GM12878 (cell line): ENCODE measurements at regions not wholly inside any gene's neighbourhood (a gene's known extent, or its start where the extent isn't known, plus 50 kb on each side); places are given as distances from the start of the nearest gene placed in this dataset.

Experiments
- ATAC-seq: fragments of 200-7000 bp; cut with Tn5 transposase; 3 replicates; pipeline ENCODE4 v1.9.1; 2020; ENCODE audit warnings: mild to moderate bottlenecking, moderate library complexity
- BruUV-seq: library from RNA; stranded (reverse); fragments of 400-500 nt; replicated peaks from 2 replicates; lab custom pipeline; 2021; lab: Mats Ljungman, UMichigan
- CTCF ChIA-PET: fragments of 300-600 bp; sonication (Branson Sonifier 250); formaldehyde crosslinking; extraction: SDS; loops from one replicate; lab custom pipeline; 2021; ENCODE audit warnings: inconsistent platforms; lab: Yijun Ruan, JAX
- POLR2A ChIA-PET: fragments of 350-600 bp; formaldehyde crosslinking; extraction: SDS; loops from one replicate; lab custom pipeline; 2021; ENCODE audit warnings: inconsistent platforms; lab: Charles Lee
- RAD21 ChIA-PET: fragments of 300-600 bp; sonication (Branson Sonifier 250); formaldehyde crosslinking; loops from one replicate; lab custom pipeline; 2023; ENCODE audit warnings: antibody characterized with exemption; ENCODE audit not compliant: unreplicated experiment; lab: Charles Lee
- SMC1A ChIA-PET: fragments of 300-600 bp; sonication (Branson Sonifier 250); formaldehyde crosslinking; loops from one replicate; lab custom pipeline; 2023; ENCODE audit not compliant: unreplicated experiment, uncharacterized antibody; lab: Charles Lee
- DNase-seq: peaks from one replicate; pipeline ENCODE4 v3.0.0-alpha.2; 2011; ENCODE audit warnings: low read depth, low spot score
- FAIRE-seq: peaks from 3 replicates; lab custom pipeline; 2011; peaks lifted over from hg19 to GRCh38; lab: Jason Lieb, UNC
- H2AFZ ChIP-seq: 2 replicates; pipeline ENCODE4 v1.6.0; 2011; ENCODE audit warnings: low read depth, low read length, control low read depth; ENCODE audit not compliant: control insufficient read depth
- H3K27ac ChIP-seq: 2 replicates; pipeline ENCODE4 v1.5.1; 2011; ENCODE audit warnings: control low read depth; ENCODE audit not compliant: control insufficient read depth, insufficient read depth
- H3K27me3 ChIP-seq, 2 experiments: replicated peaks in 1 of 2; 2 replicates each; pipeline versions ENCODE4 v1.6.0 to v1.6.1; 2011; ENCODE audit warnings: low read length in 1 of 2; ENCODE audit not compliant: control insufficient read depth in 2 of 2, insufficient read depth in 2 of 2
- H3K36me3 ChIP-seq, 2 experiments: 2 replicates each; pipeline ENCODE4 v1.5.1; 2011; ENCODE audit warnings: low read length in 1 of 2; ENCODE audit not compliant: control insufficient read depth in 2 of 2, insufficient read depth in 2 of 2
- H3K4me1 ChIP-seq: 2 replicates; pipeline ENCODE4 v1.6.1; 2011; ENCODE audit warnings: mild to moderate bottlenecking, low read length, moderate library complexity, mixed read lengths; ENCODE audit not compliant: control insufficient read depth, insufficient read depth
- H3K4me2 ChIP-seq: 2 replicates; pipeline ENCODE4 v1.6.0; 2011; ENCODE audit warnings: control low read depth; ENCODE audit not compliant: control insufficient read depth, insufficient read depth
- H3K4me3 ChIP-seq: fragments of 200-600 bp; sonication (generic); 2 replicates; pipeline ENCODE4 v1.5.1; 2016
- H3K79me2 ChIP-seq: 2 replicates; pipeline ENCODE4 v1.6.0; 2011; ENCODE audit warnings: low read length; ENCODE audit not compliant: control insufficient read depth, insufficient read depth
- H3K9ac ChIP-seq: 2 replicates; pipeline ENCODE4 v1.8.0; 2011; ENCODE audit warnings: low read length, control low read depth, mixed read lengths; ENCODE audit not compliant: control insufficient read depth, insufficient read depth
- H3K9me3 ChIP-seq: replicated peaks from 3 replicates; pipeline ENCODE4 v1.5.1; 2011; ENCODE audit warnings: mild to moderate bottlenecking, low read length; ENCODE audit not compliant: control insufficient read depth, insufficient read depth
- H4K20me1 ChIP-seq: 2 replicates; pipeline ENCODE4 v1.6.0; 2011; ENCODE audit not compliant: control insufficient read depth, insufficient read depth
- CUX1 ChIP-seq: IDR thresholded peaks from 2 replicates; pipeline ENCODE4 v1.6.1; 2012; ENCODE audit warnings: improper control_type of control experiment, low read depth, low read length; ENCODE audit not compliant: insufficient replicate concordance
- GATAD2B ChIP-seq: fragments of 450-650 bp; conservative IDR thresholded peaks from 2 replicates; pipeline ENCODE4 v1.6.1; 2017; ENCODE audit warnings: low read depth, mild to moderate bottlenecking, moderate library complexity
- MAX ChIP-seq: IDR thresholded peaks from 2 replicates; pipeline ENCODE4 v1.6.1; 2012; ENCODE audit warnings: low read depth, low read length, improper control_type of control experiment
- NFYB ChIP-seq: IDR thresholded peaks from 2 replicates; pipeline ENCODE4 v1.6.1; 2011; ENCODE audit warnings: low read depth, mild to moderate bottlenecking, low read length, improper control_type of control experiment, moderate library complexity; ENCODE audit not compliant: insufficient read depth
- REST ChIP-seq: IDR thresholded peaks from 2 replicates; pipeline ENCODE4 v1.6.1; 2012; ENCODE audit warnings: mild to moderate bottlenecking, low read depth, low read length
- SREBF1 ChIP-seq: IDR thresholded peaks from 2 replicates; pipeline ENCODE4 v1.6.1; 2012; ENCODE audit warnings: mild to moderate bottlenecking, low read length
- ZBTB4 ChIP-seq: fragments of 450-650 bp; formaldehyde crosslinking; IDR thresholded peaks from 2 replicates; pipeline ENCODE4 v1.4.0; 2022; ENCODE audit warnings: mild to moderate bottlenecking, moderate library complexity
- WGBS: methylation state at CpG from one replicate; pipeline ENCODE4 v1.1.6; 2016; ENCODE audit warnings: low lambda C conversion rate; ENCODE audit not compliant: insufficient replicate concordance, insufficient coverage; ENCODE audit errors: missing lambda C conversion rate; 5-methylcytosine and 5-hydroxymethylcytosine counted together
- in situ Hi-C: fragments of 300-500 bp; cut with MboI; formaldehyde crosslinking; loops from 9 replicates; pipeline ENCODE4 v1.14.3; 2018; ENCODE audit warnings: mixed read lengths
- intact Hi-C: fragments of 100-400 bp; cut with micrococcal nuclease; formaldehyde crosslinking; loops from one replicate; pipeline ENCODE4 v1.14.2; 2022; ENCODE audit not compliant: unreplicated experiment
- TF ChIP-seq, protein P1 (sequence below): IDR thresholded peaks from 2 replicates; pipeline ENCODE4 v1.6.1; 2012; ENCODE audit warnings: low read depth, low read length, improper control_type of control experiment
- TF ChIP-seq, protein P2 (sequence below): fragments of 450-650 bp; IDR thresholded peaks from 2 replicates; pipeline ENCODE4 v1.6.1; 2016; ENCODE audit warnings: mild to moderate bottlenecking

GRCh38 chr1:95409901-95410300 lies 175.9 kb downstream of the RWDD3 start:
- POLR2A ChIA-PET, result no interaction called here
- no peaks in the 10 kb centered on the region for H3K36me3 ChIP-seq
- no peak overlapping the region for H3K9ac ChIP-seq
- RAD21 ChIA-PET, result no interaction called here
- no peak overlapping the region for H3K27ac ChIP-seq
- no peaks in the 10 kb centered on the region for H4K20me1 ChIP-seq
- no TSS peak for BruUV-seq
- SMC1A ChIA-PET, result no interaction called here
- H3K4me3 ChIP-seq, result no peak overlapping the region
- no peaks in the 10 kb centered on the region for H3K9me3 ChIP-seq
- no peak overlapping the region for H3K4me2 ChIP-seq
- H2AFZ ChIP-seq, result no peak overlapping the region
- CTCF ChIA-PET, result no interaction called here
- intact Hi-C loops (no loop called here), in situ Hi-C loops (no loop called here)
- ATAC-seq (no peak), FAIRE-seq (no peak), DNase-seq (no peak)
- no peaks in the 10 kb centered on the region for H3K79me2 ChIP-seq
- WGBS, result 2% methylated on average over 3 of the region's 3 CpGs
- no peaks in the 10 kb centered on the region for H3K27me3 ChIP-seq
- no peaks in the 10 kb centered on the region for H3K4me1 ChIP-seq
- TF ChIP-seq GATAD2B (no peak), SREBF1 (no peak), CUX1 (no peak), ZBTB4 (CRISPR knock-in tag) (no peak), NFYB (no peak), MAX (no peak), REST (no peak)
- TF ChIP-seq, protein P1, sequence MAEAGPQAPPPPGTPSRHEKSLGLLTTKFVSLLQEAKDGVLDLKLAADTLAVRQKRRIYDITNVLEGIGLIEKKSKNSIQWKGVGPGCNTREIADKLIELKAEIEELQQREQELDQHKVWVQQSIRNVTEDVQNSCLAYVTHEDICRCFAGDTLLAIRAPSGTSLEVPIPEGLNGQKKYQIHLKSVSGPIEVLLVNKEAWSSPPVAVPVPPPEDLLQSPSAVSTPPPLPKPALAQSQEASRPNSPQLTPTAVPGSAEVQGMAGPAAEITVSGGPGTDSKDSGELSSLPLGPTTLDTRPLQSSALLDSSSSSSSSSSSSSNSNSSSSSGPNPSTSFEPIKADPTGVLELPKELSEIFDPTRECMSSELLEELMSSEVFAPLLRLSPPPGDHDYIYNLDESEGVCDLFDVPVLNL, result no peak
- TF ChIP-seq, protein P2, sequence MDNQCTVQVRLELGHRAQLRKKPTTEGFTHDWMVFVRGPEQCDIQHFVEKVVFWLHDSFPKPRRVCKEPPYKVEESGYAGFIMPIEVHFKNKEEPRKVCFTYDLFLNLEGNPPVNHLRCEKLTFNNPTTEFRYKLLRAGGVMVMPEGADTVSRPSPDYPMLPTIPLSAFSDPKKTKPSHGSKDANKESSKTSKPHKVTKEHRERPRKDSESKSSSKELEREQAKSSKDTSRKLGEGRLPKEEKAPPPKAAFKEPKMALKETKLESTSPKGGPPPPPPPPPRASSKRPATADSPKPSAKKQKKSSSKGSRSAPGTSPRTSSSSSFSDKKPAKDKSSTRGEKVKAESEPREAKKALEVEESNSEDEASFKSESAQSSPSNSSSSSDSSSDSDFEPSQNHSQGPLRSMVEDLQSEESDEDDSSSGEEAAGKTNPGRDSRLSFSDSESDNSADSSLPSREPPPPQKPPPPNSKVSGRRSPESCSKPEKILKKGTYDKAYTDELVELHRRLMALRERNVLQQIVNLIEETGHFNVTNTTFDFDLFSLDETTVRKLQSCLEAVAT, result no peak
